ENCODE measurements at regions not wholly inside any gene's neighbourhood (a gene's known extent, or its start where the extent isn't known, plus 50 kb on each side); places are given as distances from the start of the nearest gene placed in this dataset.
"Not testable (repeated sequence)": the region's sequence is repeated elsewhere in the genome, so short reads cannot be mapped to it uniquely, and the experiment has no call there.

DNA sequence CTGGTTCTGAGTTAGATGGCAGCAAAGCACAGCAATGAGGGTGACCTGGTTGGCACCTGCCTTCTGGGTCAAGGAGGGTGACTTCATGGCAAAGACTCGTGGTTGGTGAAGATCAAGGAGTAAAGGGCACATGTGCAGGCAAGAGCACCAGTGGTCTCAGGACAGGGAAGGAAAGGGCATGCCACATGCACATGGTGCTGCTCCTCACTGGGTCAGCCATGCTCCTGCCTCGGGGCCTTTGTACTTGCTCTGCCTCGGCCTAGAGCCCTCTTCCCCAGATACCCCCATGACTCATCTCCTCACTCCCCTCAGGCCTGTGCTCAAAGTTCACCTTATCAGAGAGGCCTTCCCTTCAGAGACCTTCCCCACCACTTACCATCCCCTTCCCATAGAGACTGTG is 106.7 kb upstream of the KDM7A start:
- no peak for DNase-seq

- no peak for DNase-seq
These were observed 105.2 kb upstream of the KDM7A start for GRCh38 chr7:140281960-140282359.

DNA sequence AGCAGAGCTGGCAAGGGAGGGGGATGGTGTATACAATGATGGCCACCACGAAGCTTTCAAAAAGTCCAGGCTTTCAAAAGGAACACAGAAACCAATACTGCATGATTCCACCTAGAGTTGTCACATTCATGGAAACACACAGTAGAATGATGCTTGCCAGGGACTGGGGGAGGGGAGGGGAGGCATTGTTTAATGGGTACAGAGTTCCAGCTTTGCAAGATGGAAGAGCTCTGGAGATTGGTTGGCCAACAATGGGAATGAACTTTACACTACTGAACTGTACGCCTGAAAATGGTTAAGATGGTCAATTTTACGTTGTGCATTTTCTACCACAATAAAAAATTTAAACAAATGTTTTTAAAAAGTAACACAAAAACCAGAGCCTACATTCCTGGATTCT is 104.5 kb upstream of the KDM7A start:
- no peak for DNase-seq

GRCh38 chr7:140276001-140276400 is 99.2 kb upstream of the KDM7A start:
- no peak for DNase-seq

DNA sequence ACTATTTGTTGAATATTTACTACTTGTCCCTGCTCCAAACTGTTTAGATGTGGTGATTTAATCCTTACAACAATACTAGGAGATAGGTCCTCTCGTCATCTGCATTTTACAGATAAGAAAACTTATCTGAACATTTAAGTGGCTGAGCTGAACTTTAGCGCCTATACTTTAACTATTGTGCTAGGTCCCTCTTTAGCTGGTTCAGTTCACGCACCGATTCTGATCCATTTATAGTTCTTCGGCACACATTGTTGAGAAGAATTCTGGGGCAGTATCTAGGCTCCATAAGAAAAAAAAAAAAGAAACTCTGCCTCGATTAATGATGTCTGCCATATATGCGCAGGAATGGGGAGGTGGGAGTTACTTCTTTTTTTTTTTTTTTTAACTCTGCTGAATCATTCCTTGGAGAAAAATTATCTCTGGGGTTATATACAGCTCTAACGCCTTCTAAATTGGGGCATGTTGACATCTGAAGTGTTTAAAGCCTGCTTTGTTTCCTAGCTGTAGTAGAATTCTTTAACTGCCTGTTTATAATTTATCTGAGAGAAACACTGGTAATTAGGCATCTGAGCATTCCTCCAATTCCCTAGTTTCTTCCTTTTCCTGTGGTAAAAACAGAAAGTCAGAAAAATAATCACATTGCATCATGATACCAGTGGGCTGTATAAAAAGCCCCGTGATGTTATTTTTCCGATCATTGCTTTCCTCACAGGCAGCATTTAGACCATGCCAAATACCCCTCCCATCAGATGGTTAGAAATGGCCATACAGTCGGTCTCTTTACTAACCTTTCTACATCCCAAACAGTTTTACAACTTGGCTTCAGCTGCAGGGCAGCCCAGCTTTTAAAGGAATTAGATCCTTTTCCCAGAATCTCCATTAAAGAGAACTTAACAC is 98.5 kb upstream of the KDM7A start:
- DNase-seq: no peak

GRCh38 chr7:140273417-140273816 is 96.6 kb upstream of the KDM7A start:
- DNase-seq: no peak

DNA sequence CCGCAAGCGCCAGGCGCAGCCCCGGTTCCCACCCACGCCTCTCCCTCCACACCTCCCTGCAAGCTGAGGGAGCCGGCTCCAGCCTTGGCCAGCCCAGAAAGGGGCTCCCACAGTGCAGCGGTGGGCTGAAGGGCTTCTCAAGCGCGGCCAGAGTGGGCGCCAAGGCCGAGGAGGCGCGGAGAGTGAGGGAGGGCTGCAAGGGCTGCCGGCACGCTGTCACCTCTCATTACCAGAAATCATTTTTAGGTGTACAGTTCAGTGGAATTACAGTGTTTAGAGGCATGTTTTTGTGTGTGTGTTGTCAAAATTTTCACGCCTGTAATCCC is 94.8 kb upstream of the KDM7A start:
- DNase-seq: not testable (repeated sequence)

GRCh38 chr7:140269004-140269638 is 92.3 kb upstream of the KDM7A start:
- peak in 1 of 2 donors; percentile 19 for DNase-seq

DNA sequence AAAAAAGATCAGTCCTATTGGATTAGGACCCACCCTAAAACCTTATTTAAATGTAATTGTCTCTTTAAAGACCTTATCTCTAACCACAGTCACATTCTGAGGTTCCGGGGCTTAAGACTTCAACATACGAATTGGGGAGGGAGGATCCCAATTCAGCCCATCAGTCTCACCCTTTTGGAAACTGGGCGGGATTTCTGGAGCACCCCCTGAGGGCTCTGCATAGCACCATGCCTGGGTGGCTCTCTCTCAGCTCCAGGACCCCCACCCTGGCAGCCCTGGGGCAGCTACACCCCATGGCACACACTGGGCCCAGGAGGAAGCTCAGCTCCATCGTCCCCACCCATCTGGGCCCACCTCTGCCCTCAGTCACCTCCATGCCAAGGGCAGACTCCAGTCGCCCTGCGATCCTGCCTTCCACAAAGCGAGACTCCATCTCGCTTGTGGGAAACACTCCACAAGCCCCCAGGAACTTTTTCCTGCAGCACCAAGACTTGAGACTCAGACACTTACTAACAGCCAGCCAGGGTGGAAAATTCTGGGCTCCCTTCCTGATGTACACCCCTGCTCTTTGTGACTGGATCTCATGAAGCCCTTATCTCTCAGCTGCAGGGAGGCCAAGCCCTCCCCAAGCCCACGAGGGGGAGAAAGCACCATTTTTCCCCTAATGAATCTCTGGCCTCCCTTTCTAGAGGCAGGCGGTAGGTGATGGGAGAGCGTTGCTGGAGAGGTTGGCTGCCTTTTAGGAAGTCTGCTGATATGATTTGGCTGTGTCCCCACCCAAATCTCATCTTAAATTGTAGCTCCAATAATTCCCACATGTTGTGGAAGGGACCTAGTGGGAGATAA is 90.8 kb upstream of the KDM7A start:
- DNase-seq: no peak

GRCh38 chr7:140263277-140263676 is 86.5 kb upstream of the KDM7A start:
- DNase-seq: peak; percentile 66 to 74

DNA sequence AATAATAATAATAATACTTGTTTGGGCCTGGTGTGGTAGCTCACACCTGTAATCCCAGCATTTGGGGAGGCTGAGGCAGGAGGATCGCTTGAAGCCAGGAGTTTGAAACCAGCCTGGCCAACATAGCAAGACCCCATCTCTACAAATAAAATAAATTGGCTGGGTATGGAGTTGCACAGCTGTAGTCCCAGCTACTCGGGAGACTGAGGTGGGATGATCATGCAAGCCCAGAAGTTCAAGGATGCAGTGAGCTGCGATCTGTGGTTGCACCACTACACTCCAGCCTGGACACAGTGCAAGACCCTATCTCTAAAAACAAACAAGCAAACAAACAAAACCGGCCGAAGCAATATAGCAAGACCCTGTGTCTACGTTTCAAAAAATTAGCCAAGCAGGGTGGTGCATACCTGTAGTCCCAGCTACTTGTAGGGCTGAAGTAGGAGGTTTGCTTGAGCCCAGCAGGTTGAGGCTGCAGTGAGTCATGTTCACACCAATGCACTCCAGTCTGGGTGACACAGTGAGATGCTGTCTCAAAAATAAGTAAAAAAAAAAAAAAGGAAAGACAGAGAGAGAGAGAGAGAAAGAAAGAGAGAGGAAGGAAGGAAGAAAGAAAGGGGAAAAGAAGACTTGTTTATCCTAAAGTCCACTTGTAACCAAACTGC is 85.6 kb upstream of the KDM7A start:
- DNase-seq: peak in 1 of 2 donors; percentile 16

DNA sequence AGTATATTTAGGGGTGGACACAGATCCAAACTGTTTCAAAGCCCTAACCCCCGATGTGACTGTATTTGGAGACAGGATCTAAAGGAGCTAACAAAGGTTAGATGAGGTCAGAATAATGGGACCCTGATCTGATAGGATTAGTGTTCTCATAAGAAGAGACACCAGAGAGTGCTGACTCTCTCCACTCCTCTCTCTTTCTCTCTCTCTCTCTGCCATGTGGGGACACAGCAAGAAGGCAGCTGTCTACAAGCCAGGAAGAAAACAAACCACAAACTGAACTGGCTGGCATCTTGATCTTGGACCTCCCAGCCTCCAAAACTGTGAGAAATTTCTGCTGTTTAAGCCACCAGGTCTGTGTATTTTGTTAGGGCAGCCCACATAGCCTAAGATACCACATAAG is 84.7 kb upstream of the KDM7A start:
- DNase-seq: no peak

DNA sequence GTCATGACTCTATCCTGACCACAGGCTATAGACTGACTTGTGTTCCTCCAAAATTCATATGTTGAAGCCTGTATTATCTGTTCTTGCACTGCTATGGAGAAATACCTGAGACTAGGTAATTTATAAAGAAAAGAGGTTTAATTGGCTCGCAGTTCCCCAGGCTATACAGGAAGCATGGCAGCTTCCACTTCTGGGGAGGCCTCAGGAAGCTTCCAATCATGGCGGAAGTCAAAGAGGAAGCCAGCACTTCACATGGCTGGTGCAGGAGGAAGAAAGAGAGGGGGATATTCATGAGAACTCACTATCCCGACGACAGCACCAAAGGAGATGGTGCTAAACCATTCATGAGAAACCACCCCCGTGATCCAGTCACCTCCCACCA is 84.3 kb upstream of the KDM7A start:
- no peak for DNase-seq

DNA sequence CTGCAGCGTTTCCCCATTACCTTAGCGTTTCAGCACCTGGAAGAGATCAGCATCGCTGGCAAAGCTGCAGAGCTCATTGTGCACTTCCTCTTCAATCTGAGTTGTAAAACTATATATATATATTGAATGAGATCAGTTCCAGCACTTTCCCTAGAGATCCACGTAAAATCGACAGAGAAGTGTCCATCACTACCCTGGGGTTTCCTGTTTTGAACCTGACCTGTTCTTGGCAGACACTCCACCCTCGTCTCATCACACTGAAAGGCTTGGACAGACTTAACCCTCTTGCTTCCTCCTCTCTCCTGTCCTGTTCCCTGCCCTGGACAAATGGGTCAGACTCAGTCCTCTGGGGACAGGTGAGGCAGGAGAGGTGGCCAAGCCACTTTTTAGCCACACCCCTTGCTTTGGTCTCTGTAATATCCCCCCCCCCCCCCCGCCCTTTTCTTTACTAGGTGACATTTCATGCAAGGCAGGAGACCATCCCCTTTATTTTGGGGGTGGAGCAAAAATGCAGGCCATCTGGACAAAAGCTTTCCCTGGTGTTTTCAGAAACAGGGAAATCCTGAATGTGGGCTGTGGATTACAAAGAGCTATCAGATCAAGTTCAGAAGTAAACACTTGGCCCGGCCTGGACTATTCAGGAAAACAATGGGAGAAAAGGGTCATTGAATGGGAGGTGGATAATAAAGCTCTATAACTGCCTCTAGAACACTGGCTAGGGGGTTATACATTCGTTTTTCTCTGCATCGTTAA is 83.7 kb upstream of the KDM7A start:
- no peak for DNase-seq

DNA sequence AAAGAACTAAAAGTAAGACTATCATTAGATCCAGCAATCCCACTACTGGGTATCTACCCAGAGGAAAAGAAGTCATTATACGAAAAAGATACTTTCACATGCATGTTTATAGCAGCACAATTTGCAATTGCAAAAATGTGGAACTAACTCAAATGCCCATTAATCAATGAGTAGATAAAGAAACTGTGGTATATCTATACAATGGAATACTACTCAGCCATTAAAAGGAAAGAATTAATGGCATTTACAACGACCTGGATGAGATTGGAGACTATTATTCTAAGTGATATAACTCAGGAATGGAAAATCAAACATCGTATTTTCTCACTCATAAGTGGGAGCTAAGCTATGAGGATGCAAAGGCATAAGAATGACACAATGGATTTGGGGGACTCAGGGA is 80.5 kb upstream of the KDM7A start:
- DNase-seq: not testable (repeated sequence)

- DNase-seq: not testable (repeated sequence)
These were observed 78.2 kb upstream of the KDM7A start for GRCh38 chr7:140254976-140255375.

DNA sequence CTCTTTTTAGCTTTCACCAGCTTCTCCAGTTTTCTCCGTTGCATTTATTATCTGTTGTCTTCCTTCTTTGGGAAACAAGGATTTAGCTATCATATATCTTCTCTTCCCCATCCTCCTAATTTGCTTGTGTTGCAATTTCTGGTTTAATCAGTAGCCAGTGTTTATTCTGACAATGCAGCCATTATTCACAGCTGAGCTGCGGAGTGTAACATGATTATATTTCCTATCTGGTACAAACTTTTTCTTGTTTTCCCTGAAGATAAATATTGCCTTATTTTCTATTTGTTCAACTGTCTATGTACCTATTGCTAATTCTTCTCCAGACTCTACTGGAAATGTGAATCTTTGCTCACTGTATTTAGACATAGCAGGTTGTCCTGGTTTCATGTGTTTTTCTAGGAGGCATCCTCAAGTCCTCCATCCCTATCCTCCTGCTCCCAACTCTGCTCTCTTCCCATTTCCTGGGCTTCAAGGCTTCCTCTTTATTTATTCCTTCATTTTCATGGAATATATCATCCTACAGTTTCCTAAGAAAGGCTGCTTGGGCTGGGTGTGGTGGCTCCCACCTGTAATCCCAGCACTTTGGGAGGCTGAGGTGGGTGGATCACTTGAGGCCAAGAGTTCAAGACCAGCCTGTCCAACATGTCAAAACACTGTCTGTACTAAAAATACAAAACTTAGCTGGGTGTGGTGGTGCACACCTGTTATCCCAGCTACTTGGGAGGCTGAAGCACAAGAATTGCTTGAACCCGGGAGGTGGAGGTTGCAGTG is 72.4 kb upstream of the KDM7A start:
- DNase-seq: no peak

DNA sequence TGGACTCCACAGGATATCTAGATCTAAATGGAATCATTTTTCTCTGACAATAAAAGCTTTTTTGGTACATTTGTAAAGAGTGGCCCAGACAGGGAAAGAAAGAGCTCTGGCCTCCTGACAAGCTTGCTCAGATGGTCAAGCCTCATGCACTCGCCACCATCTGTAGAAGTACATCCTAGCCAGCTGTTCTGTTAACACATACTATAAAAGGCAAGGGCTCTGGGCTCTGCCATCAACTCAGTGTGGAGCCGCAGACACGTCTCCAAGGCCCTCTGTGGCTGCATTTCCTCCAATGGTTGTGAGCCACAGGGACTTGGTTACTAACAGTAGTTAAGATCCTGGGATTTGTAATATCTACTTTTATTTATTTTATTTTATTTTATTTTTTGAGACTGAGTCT is 70.8 kb upstream of the KDM7A start:
- DNase-seq: no peak

DNA sequence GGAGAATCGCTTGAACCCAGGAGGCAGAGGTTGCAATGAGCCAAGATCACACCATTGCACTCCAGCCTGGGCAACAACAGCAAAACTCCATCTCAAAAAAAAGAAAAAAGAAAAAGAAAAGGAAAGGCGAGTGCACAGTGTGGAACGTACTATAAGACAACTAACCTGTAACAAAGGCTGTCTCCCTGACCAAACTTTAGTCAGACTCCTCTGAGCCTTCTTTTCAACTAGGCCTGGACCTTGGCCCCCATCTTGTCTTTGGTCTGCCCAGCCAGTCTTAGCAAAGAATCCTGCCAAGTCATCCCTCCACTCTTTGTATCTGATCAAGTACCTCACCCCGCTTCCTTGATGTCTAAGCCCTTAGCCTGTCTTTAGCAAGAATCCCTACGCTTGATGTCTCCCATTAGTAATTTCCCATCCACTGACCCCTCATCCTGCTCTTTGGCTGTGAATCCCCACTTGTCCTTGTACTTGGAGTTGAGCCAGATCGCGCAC is 68.9 kb upstream of the KDM7A start:
- no peak for DNase-seq

- peak in 1 of 2 donors; percentile 48 for DNase-seq
These were observed 65.6 kb upstream of the KDM7A start for GRCh38 chr7:140242057-140243031.

Data from CD4-positive, alpha-beta T cell treated with Interleukin-4 for 1 hour (primary cell).